ENCODE measurements at regions not wholly inside any gene's neighbourhood (a gene's known extent, or its start where the extent isn't known, plus 50 kb on each side); places are given as distances from the start of the nearest gene placed in this dataset.

GRCh38 chr18:68150961-68151360, 563.9 kb downstream of the TMX3 start:
- H3K4me3 ChIP-seq (ENCODE audit: low read depth, low read length) = no peak overlapping the region
- DNase-seq (ENCODE audit: low read depth) = peak; percentile 56
- no peak for TF ChIP-seq CTCF (IDR thresholded peaks at IDR 0.05; ENCODE audit: control insufficient read depth, extremely low read depth, insufficient read depth)

- DNase-seq (ENCODE audit: low read depth) = no peak
- TF ChIP-seq CTCF (IDR thresholded peaks at IDR 0.05; ENCODE audit: control insufficient read depth, extremely low read depth, insufficient read depth) = no peak
- H3K4me3 ChIP-seq (ENCODE audit: low read depth, low read length) = no peak overlapping the region
Measured at GRCh38 chr18:68148863-68149262, 566.0 kb downstream of the TMX3 start.

- no peak for DNase-seq (ENCODE audit: low read depth)
- no peak for TF ChIP-seq CTCF (IDR thresholded peaks at IDR 0.05; ENCODE audit: control insufficient read depth, extremely low read depth, insufficient read depth)
- H3K4me3 ChIP-seq (ENCODE audit: low read depth, low read length) = no peak overlapping the region
Measured at GRCh38 chr18:68147728-68148127, 567.2 kb downstream of the TMX3 start.

GRCh38 chr18:68121826-68122225, 593.1 kb downstream of the TMX3 start:
- TF ChIP-seq CTCF (IDR thresholded peaks at IDR 0.05; ENCODE audit: control insufficient read depth, extremely low read depth, insufficient read depth) = no peak
- no peak overlapping the region for H3K4me3 ChIP-seq (ENCODE audit: low read depth, low read length)
- no peak for DNase-seq (ENCODE audit: low read depth)

- no peak for DNase-seq (ENCODE audit: low read depth)
- TF ChIP-seq CTCF (IDR thresholded peaks at IDR 0.05; ENCODE audit: control insufficient read depth, extremely low read depth, insufficient read depth) = no peak
Measured at GRCh38 chr18:68121308-68121707, 593.6 kb downstream of the TMX3 start.

GRCh38 chr18:68114989-68115388, 598.5 kb upstream of the DSEL start:
- H3K4me3 ChIP-seq (ENCODE audit: low read depth, low read length) = no peak overlapping the region
- TF ChIP-seq CTCF (IDR thresholded peaks at IDR 0.05; ENCODE audit: control insufficient read depth, extremely low read depth, insufficient read depth) = no peak
- no peak for DNase-seq (ENCODE audit: low read depth)

More at GRCh38 chr18:68121308-68121707, 593.6 kb downstream of the TMX3 start:
- no peak overlapping the region for H3K4me3 ChIP-seq (ENCODE audit: low read depth, low read length)

- DNase-seq (ENCODE audit: low read depth) = no peak
- TF ChIP-seq CTCF (IDR thresholded peaks at IDR 0.05; ENCODE audit: control insufficient read depth, extremely low read depth, insufficient read depth) = no peak
- H3K4me3 ChIP-seq (ENCODE audit: low read depth, low read length) = no peak overlapping the region
Measured at GRCh38 chr18:68104036-68104435, 587.5 kb upstream of the DSEL start.
